Mesenchymal stem cell (in vitro differentiated cells and primary cell): ENCODE measurements at regions not wholly inside any gene's neighbourhood (a gene's known extent, or its start where the extent isn't known, plus 50 kb on each side); places are given as distances from the start of the nearest gene placed in this dataset.
A peak's percentile ranks its signal among the peaks of the same experiment; 100 is the strongest.

ENCODE experiments used
- DNase-seq: peaks from one replicate; pipeline ENCODE4 v3.0.0-alpha.2; 2013
- H2AFZ ChIP-seq: one replicate; pipeline ENCODE4 v1.6.1; 2013; ENCODE audit warnings: low read depth, mild to moderate bottlenecking, control low read depth, inconsistent platforms, low read length, moderate library complexity
- H2AK5ac ChIP-seq: 2 replicates; pipeline ENCODE4 v1.6.1; 2013; ENCODE audit warnings: low read length, moderate library complexity, mild to moderate bottlenecking, inconsistent platforms; ENCODE audit not compliant: severe bottlenecking
- H2BK120ac ChIP-seq: one replicate; pipeline ENCODE4 v1.6.1; 2013; ENCODE audit warnings: low read depth, mild to moderate bottlenecking, inconsistent platforms, low read length, moderate library complexity
- H2BK12ac ChIP-seq, 2 experiments: one replicate each; pipeline ENCODE4 v1.6.1; 2013; ENCODE audit warnings: inconsistent platforms in 2 of 2, low read length in 2 of 2, mild to moderate bottlenecking in 2 of 2, moderate library complexity in 2 of 2, control low read depth in 1 of 2
- H2BK15ac ChIP-seq: one replicate; pipeline ENCODE4 v1.6.1; 2013; ENCODE audit warnings: mild to moderate bottlenecking, low read depth, inconsistent platforms; ENCODE audit not compliant: poor library complexity, severe bottlenecking
- H2BK5ac ChIP-seq: 2 replicates; pipeline ENCODE4 v1.6.1; 2013; ENCODE audit warnings: low read depth, mild to moderate bottlenecking, low read length, control low read depth, inconsistent platforms; ENCODE audit not compliant: poor library complexity, severe bottlenecking
- H3K14ac ChIP-seq, 2 experiments: one replicate each; pipeline ENCODE4 v1.6.1; 2013; ENCODE audit warnings: inconsistent platforms in 2 of 2, low read length in 2 of 2, control low read depth in 1 of 2, mild to moderate bottlenecking in 1 of 2, moderate library complexity in 1 of 2
- H3K18ac ChIP-seq, 2 experiments: one replicate each; pipeline ENCODE4 v1.6.1; 2013; ENCODE audit warnings: inconsistent platforms in 2 of 2, low read length in 2 of 2, control low read depth in 1 of 2, low read depth in 1 of 2, mild to moderate bottlenecking in 1 of 2
- H3K23ac ChIP-seq, 2 experiments: one replicate each; pipeline ENCODE4 v1.6.1; 2013; ENCODE audit warnings: inconsistent platforms in 2 of 2, low read length in 2 of 2, mild to moderate bottlenecking in 2 of 2, moderate library complexity in 2 of 2, control low read depth in 1 of 2
- H3K27ac ChIP-seq: 2 replicates; pipeline ENCODE4 v1.5.1; 2013; ENCODE audit warnings: mild to moderate bottlenecking, moderate library complexity, low read length, control low read depth, inconsistent platforms; ENCODE audit not compliant: poor library complexity, severe bottlenecking
- H3K27me3 ChIP-seq, 2 experiments: 2 replicates each; pipeline versions ENCODE4 v1.6.1 to v1.7.0; 2013; ENCODE audit warnings: low read length in 2 of 2, mild to moderate bottlenecking in 2 of 2, moderate library complexity in 2 of 2, control low read depth in 1 of 2, inconsistent platforms in 1 of 2; ENCODE audit not compliant: control insufficient read depth in 1 of 2, insufficient read depth in 1 of 2
- H3K36me3 ChIP-seq, 2 experiments: 2 replicates each; pipeline versions ENCODE4 v1.6.1 to v1.7.0; 2013; ENCODE audit warnings: low read length in 2 of 2, control low read depth in 1 of 2, inconsistent platforms in 1 of 2, low read depth in 1 of 2, mild to moderate bottlenecking in 1 of 2; ENCODE audit not compliant: insufficient read depth in 2 of 2, control insufficient read depth in 1 of 2
- H3K4ac ChIP-seq, 2 experiments: one replicate each; pipeline ENCODE4 v1.6.1; 2013; ENCODE audit warnings: inconsistent platforms in 2 of 2, low read length in 2 of 2, mild to moderate bottlenecking in 2 of 2, moderate library complexity in 2 of 2, control low read depth in 1 of 2, low read depth in 1 of 2
- H3K4me1 ChIP-seq: 2 replicates; pipeline ENCODE4 v1.6.1; 2013; ENCODE audit warnings: low read depth, low read length, control low read depth; ENCODE audit not compliant: control insufficient read depth, insufficient read depth
- H3K4me2 ChIP-seq: 2 replicates; pipeline ENCODE4 v1.6.1; 2013; ENCODE audit warnings: low read length, mild to moderate bottlenecking, inconsistent platforms; ENCODE audit not compliant: poor library complexity, severe bottlenecking
- H3K4me3 ChIP-seq, 2 experiments: 2 replicates each; pipeline versions ENCODE4 v1.5.1 to v1.7.0; 2013; ENCODE audit warnings: low read length in 2 of 2, mild to moderate bottlenecking in 2 of 2, control low read depth in 1 of 2, low read depth in 1 of 2; ENCODE audit not compliant: insufficient read depth in 1 of 2
- H3K79me1 ChIP-seq: replicated peaks from 2 replicates; pipeline ENCODE4 v1.6.1; 2013; ENCODE audit warnings: mild to moderate bottlenecking, control low read depth, low read length, inconsistent platforms; ENCODE audit not compliant: poor library complexity, severe bottlenecking
- H3K9ac ChIP-seq: 2 replicates; pipeline ENCODE4 v1.7.0; 2013; ENCODE audit warnings: mild to moderate bottlenecking, low read length, moderate library complexity
- H3K9me3 ChIP-seq: 2 replicates; pipeline ENCODE4 v1.7.0; 2013; ENCODE audit warnings: mild to moderate bottlenecking, low read length; ENCODE audit not compliant: control insufficient read depth
- H4K8ac ChIP-seq: one replicate; pipeline ENCODE4 v1.6.1; 2013; ENCODE audit warnings: inconsistent platforms, mild to moderate bottlenecking, low read length, moderate library complexity
- H4K91ac ChIP-seq: one replicate; pipeline ENCODE4 v1.6.1; 2013; ENCODE audit warnings: mild to moderate bottlenecking, low read length, inconsistent platforms
- WGBS: methylation state at CpG from one replicate; pipeline ENCODE4 v1.1.7; 2013; ENCODE audit warnings: mixed read lengths; 5-methylcytosine and 5-hydroxymethylcytosine counted together

DNA sequence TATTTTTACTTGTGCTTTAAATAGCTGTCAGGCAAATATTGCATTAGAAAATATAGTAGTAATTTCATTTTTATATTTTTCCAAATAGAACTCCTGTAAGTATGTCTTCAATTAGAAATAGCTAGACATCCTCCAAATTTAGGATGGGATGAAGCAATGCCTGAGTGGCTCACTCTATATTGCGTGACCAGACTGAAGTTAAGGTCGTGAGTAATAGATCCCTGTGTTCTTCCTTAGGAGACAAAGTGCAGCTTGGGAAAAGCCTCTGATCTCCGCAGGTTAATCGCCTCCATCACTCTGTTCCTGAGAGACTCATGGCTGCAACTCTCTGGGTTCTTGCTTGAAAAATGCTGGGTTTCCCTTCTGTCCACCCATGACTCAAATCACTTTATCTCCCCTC lies 484.8 kb upstream of the ANKRD30A start:
- no peaks in the 10 kb centered on the region for H3K27me3 ChIP-seq
- H2BK15ac ChIP-seq = no peak overlapping the region
- no peak overlapping the region for H2BK5ac ChIP-seq
- no peak for DNase-seq
- H4K8ac ChIP-seq = peak overlapping the region; percentile 62
- no peak overlapping the region for H3K4me3 ChIP-seq
- H3K36me3 ChIP-seq = no peaks in the 10 kb centered on the region
- no peak overlapping the region for H3K27ac ChIP-seq
- no peak overlapping the region for H2AFZ ChIP-seq
- no peak overlapping the region for H3K4ac ChIP-seq
- H3K4me1 ChIP-seq = no peaks in the 10 kb centered on the region
- 96% methylated on average over 4 of the region's 4 CpGs for WGBS
- no peaks in the 10 kb centered on the region for H3K79me1 ChIP-seq
- no peak overlapping the region for H3K9ac ChIP-seq
- no peak overlapping the region for H3K4me2 ChIP-seq
- no peak overlapping the region for H2BK12ac ChIP-seq
- no peaks in the 10 kb centered on the region for H3K9me3 ChIP-seq
- no peak overlapping the region for H4K91ac ChIP-seq
- H3K14ac ChIP-seq = no peak overlapping the region
- no peak overlapping the region for H3K18ac ChIP-seq
- no peak overlapping the region for H2AK5ac ChIP-seq
- H2BK120ac ChIP-seq = no peak overlapping the region
- H3K23ac ChIP-seq = no peak overlapping the region

DNA sequence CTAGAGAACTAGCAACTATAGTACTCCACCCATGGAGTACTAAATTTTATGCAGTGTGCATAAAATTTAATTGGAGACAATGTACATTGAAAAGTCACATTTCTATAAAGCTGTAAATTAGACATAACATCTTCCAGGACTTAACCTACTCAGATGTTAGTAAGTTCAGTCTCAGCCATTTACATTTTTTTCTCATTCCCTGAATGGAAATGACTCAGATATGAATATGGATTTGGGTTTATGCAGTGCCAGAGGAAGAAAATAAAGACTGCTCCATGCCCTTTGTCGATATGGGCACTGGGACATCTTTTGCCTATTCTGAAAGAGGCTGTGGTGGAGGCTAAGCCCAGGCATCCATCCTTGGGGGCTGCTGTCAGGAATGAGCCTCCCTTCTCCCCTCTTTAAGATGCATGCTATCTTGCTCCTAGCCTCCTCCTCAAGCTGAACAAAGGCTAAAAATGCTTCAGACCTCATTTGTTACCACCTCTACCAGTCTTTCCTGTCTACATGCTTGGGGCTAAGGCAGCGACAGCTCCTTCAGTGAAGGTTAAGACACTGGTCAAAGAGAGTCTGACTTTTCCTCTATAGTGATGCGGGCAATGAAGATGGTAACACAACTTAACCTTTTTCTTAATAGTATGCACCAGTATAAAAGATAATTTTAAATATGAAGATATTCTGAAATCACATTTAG lies 486.8 kb upstream of the ANKRD30A start:
- Histone ChIP-seq H2AFZ (no peak overlapping the region), H3K4me1 (peaks cover 1% of the 10 kb centered on the region), H3K4ac (no peak overlapping the region), H2BK12ac (peak overlapping the region in 1 of 2 experiments; percentile 42), H3K9ac (no peak overlapping the region), H3K27me3 (no peaks in the 10 kb centered on the region), H3K79me1 (no peaks in the 10 kb centered on the region), H2BK5ac (no peak overlapping the region), H2AK5ac (no peak overlapping the region), H2BK15ac (no peak overlapping the region), H3K18ac (peak overlapping the region in 1 of 2 experiments; percentile 48), H4K8ac (no peak overlapping the region), H3K36me3 (no peaks in the 10 kb centered on the region), H4K91ac (no peak overlapping the region), H2BK120ac (no peak overlapping the region), H3K27ac (no peak overlapping the region), H3K4me3 (no peak overlapping the region), H3K23ac (no peak overlapping the region), H3K14ac (no peak overlapping the region), H3K4me2 (no peak overlapping the region), H3K9me3 (no peaks in the 10 kb centered on the region)
- WGBS = 100% methylated on average over 1 of the region's 3 CpGs
- DNase-seq = no peak

DNA sequence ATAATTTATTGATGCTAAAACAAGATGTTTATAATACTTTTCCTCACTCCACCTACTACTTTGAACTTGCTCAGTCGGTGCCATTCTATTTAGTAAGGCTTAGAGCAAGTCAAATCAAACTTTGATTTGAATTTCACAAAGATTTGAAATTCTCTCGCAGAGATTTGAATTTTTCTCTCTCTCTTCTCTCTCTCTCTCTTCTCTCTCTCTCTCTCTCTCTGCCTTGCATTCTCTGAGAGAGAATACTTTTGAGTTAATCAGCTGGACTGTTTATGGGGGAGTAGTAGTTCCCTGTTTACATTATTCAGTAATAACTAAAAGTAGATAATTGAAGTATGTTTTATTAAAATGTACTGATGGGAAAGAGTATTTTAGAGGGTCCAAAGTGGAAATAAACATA lies 488.5 kb upstream of the ANKRD30A start:
- Histone ChIP-seq H2BK5ac (no peak overlapping the region), H3K27me3 (no peaks in the 10 kb centered on the region), H3K4me1 (peaks cover 1% of the 10 kb centered on the region), H3K23ac (no peak overlapping the region), H2BK15ac (no peak overlapping the region), H2BK12ac (no peak overlapping the region), H3K14ac (no peak overlapping the region), H3K4me3 (no peak overlapping the region), H3K4ac (no peak overlapping the region), H3K27ac (no peak overlapping the region), H3K4me2 (no peak overlapping the region), H2AFZ (no peak overlapping the region), H3K36me3 (no peaks in the 10 kb centered on the region), H3K79me1 (no peaks in the 10 kb centered on the region), H4K8ac (no peak overlapping the region), H3K18ac (no peak overlapping the region), H3K9me3 (no peaks in the 10 kb centered on the region), H4K91ac (no peak overlapping the region), H2BK120ac (no peak overlapping the region), H3K9ac (no peak overlapping the region), H2AK5ac (no peak overlapping the region)
- 82% methylated on average over 1 of the region's 2 CpGs for WGBS
- no peak for DNase-seq

DNA sequence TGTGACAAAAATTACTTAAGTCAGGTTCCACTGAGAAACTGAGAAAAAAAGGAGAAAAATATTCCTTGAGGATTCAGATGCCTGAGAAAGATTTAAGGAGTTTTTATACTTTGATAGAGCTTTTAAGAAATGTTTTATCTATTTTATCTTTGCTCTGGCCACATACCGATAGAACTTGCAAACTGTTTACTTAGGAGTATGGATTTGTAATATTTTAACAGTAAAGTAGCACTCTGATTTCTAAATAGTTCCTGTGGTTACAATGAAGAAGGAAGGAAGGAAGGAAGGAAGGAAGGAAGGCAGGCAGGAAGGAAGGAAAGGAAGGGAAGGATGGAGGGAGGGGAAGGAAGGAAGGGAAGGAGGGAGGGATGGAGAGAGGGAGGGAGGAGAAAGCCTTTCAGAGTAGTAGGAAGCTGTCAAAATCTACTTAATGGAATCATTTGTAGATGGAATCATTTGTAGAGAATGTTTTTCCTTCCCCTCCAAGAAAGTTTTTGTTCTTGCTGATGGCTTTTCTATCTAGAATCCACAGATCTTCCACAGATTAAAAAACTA lies 489.0 kb upstream of the ANKRD30A start:
- Histone ChIP-seq H3K9me3 (no peaks in the 10 kb centered on the region), H2AFZ (no peak overlapping the region), H3K27me3 (no peaks in the 10 kb centered on the region), H2BK5ac (no peak overlapping the region), H2AK5ac (no peak overlapping the region), H3K23ac (no peak overlapping the region), H2BK15ac (no peak overlapping the region), H3K36me3 (no peaks in the 10 kb centered on the region), H2BK120ac (no peak overlapping the region), H3K27ac (no peak overlapping the region), H4K8ac (no peak overlapping the region), H3K18ac (no peak overlapping the region), H2BK12ac (no peak overlapping the region), H3K14ac (no peak overlapping the region), H3K4me1 (peaks cover 1% of the 10 kb centered on the region), H3K4ac (no peak overlapping the region), H3K4me3 (no peak overlapping the region), H3K79me1 (no peaks in the 10 kb centered on the region), H3K4me2 (no peak overlapping the region), H4K91ac (no peak overlapping the region), H3K9ac (no peak overlapping the region)
- WGBS = no CpG with 5 or more reads among the region's 1 CpG
- DNase-seq = no peak
